ENCODE measurements at regions not wholly inside any gene's neighbourhood (a gene's known extent, or its start where the extent isn't known, plus 50 kb on each side); places are given as distances from the start of the nearest gene placed in this dataset.

DNA sequence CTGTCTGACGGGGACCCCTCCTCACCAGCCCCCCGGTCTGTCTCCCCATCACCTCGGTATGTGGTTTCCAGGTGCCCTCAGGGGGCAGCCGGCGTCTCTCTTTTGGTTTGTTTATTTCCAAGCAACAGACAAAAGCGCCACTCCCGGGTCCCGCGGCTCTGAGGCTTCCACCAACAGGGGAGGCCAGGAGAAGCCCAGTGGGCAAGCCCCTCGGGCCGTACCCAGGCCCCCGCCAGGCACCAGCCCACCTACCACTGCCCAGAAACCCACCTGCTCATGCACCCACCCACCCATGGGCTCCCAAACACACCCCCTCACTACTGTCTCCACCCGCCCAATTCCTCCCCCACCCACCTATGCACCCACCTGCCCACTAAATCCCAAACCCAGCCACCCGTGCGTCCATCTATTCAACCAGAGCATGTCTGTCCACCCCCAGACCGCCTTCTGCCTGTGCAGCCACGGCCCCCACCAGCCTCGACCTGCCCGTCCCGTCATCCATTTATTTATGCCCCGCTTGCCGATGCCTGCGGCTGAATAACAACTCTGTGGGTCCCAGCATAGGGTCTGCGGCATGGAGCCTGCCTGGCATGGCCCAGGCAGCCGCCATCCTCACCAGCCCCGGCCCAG lies 129.8 kb downstream of the FAM53A start:
- TF ChIP-seq GATA3 (IDR thresholded peaks at IDR 0.05; ENCODE audit: low read depth, low read length) (no peak), GATA2 (IDR thresholded peaks at IDR 0.05; ENCODE audit: low read depth, low read length) (no peak)

Data from SH-SY5Y (cell line).